GM12878 (cell line): ENCODE measurements at regions not wholly inside any gene's neighbourhood (a gene's known extent, or its start where the extent isn't known, plus 50 kb on each side); places are given as distances from the start of the nearest gene placed in this dataset.

ENCODE experiments used
- ATAC-seq: fragments of 200-7000 bp; cut with Tn5 transposase; 3 replicates; pipeline ENCODE4 v1.9.1; 2020; ENCODE audit warnings: mild to moderate bottlenecking, moderate library complexity
- BruUV-seq: library from RNA; stranded (reverse); fragments of 400-500 nt; replicated peaks from 2 replicates; lab custom pipeline; 2021; lab: Mats Ljungman, UMichigan
- CTCF ChIA-PET: fragments of 300-600 bp; sonication (Branson Sonifier 250); formaldehyde crosslinking; extraction: SDS; loops from one replicate; lab custom pipeline; 2021; ENCODE audit warnings: inconsistent platforms; lab: Yijun Ruan, JAX
- POLR2A ChIA-PET: fragments of 350-600 bp; formaldehyde crosslinking; extraction: SDS; loops from one replicate; lab custom pipeline; 2021; ENCODE audit warnings: inconsistent platforms; lab: Charles Lee
- RAD21 ChIA-PET: fragments of 300-600 bp; sonication (Branson Sonifier 250); formaldehyde crosslinking; loops from one replicate; lab custom pipeline; 2023; ENCODE audit warnings: antibody characterized with exemption; ENCODE audit not compliant: unreplicated experiment; lab: Charles Lee
- SMC1A ChIA-PET: fragments of 300-600 bp; sonication (Branson Sonifier 250); formaldehyde crosslinking; loops from one replicate; lab custom pipeline; 2023; ENCODE audit not compliant: unreplicated experiment, uncharacterized antibody; lab: Charles Lee
- DNase-seq: peaks from one replicate; pipeline ENCODE4 v3.0.0-alpha.2; 2011; ENCODE audit warnings: low read depth, low spot score
- FAIRE-seq: peaks from 3 replicates; lab custom pipeline; 2011; peaks lifted over from hg19 to GRCh38; lab: Jason Lieb, UNC
- H2AFZ ChIP-seq: 2 replicates; pipeline ENCODE4 v1.6.0; 2011; ENCODE audit warnings: low read depth, low read length, control low read depth; ENCODE audit not compliant: control insufficient read depth
- H3K27ac ChIP-seq: 2 replicates; pipeline ENCODE4 v1.5.1; 2011; ENCODE audit warnings: control low read depth; ENCODE audit not compliant: control insufficient read depth, insufficient read depth
- H3K27me3 ChIP-seq, 2 experiments: replicated peaks in 1 of 2; 2 replicates each; pipeline versions ENCODE4 v1.6.0 to v1.6.1; 2011; ENCODE audit warnings: low read length in 1 of 2; ENCODE audit not compliant: control insufficient read depth in 2 of 2, insufficient read depth in 2 of 2
- H3K36me3 ChIP-seq, 2 experiments: 2 replicates each; pipeline ENCODE4 v1.5.1; 2011; ENCODE audit warnings: low read length in 1 of 2; ENCODE audit not compliant: control insufficient read depth in 2 of 2, insufficient read depth in 2 of 2
- H3K4me1 ChIP-seq: 2 replicates; pipeline ENCODE4 v1.6.1; 2011; ENCODE audit warnings: mild to moderate bottlenecking, low read length, moderate library complexity, mixed read lengths; ENCODE audit not compliant: control insufficient read depth, insufficient read depth
- H3K4me2 ChIP-seq: 2 replicates; pipeline ENCODE4 v1.6.0; 2011; ENCODE audit warnings: control low read depth; ENCODE audit not compliant: control insufficient read depth, insufficient read depth
- H3K4me3 ChIP-seq: fragments of 200-600 bp; sonication (generic); 2 replicates; pipeline ENCODE4 v1.5.1; 2016
- H3K79me2 ChIP-seq: 2 replicates; pipeline ENCODE4 v1.6.0; 2011; ENCODE audit warnings: low read length; ENCODE audit not compliant: control insufficient read depth, insufficient read depth
- H3K9ac ChIP-seq: 2 replicates; pipeline ENCODE4 v1.8.0; 2011; ENCODE audit warnings: low read length, control low read depth, mixed read lengths; ENCODE audit not compliant: control insufficient read depth, insufficient read depth
- H3K9me3 ChIP-seq: replicated peaks from 3 replicates; pipeline ENCODE4 v1.5.1; 2011; ENCODE audit warnings: mild to moderate bottlenecking, low read length; ENCODE audit not compliant: control insufficient read depth, insufficient read depth
- H4K20me1 ChIP-seq: 2 replicates; pipeline ENCODE4 v1.6.0; 2011; ENCODE audit not compliant: control insufficient read depth, insufficient read depth
- ATF7 ChIP-seq: fragments of 450-650 bp; IDR thresholded peaks from 2 replicates; pipeline ENCODE4 v1.6.1; 2016; ENCODE audit warnings: low read depth, mild to moderate bottlenecking
- BHLHE40 ChIP-seq, 2 experiments: fragments of 450-650 bp in 1 of 2; IDR thresholded peaks; 2 replicates each; pipeline ENCODE4 v1.6.1; 2011 to 2017; ENCODE audit warnings: low read depth in 2 of 2, borderline replicate concordance in 1 of 2, improper control_type of control experiment in 1 of 2, low read length in 1 of 2, mild to moderate bottlenecking in 1 of 2
- E4F1 ChIP-seq: fragments of 450-650 bp; IDR thresholded peaks from 2 replicates; pipeline ENCODE4 v1.6.1; 2018; ENCODE audit warnings: borderline replicate concordance, mild to moderate bottlenecking; ENCODE audit not compliant: partially characterized antibody
- IKZF1 ChIP-seq: fragments of 450-650 bp; conservative IDR thresholded peaks from 2 replicates; pipeline ENCODE4 v1.6.1; 2017; ENCODE audit warnings: antibody characterized with exemption, mild to moderate bottlenecking
- PKNOX1 ChIP-seq: fragments of 450-650 bp; IDR thresholded peaks from 2 replicates; pipeline ENCODE4 v1.6.1; 2016; ENCODE audit warnings: mild to moderate bottlenecking
- TCF12 ChIP-seq: IDR thresholded peaks from 2 replicates; pipeline ENCODE4 v1.6.1; 2011; ENCODE audit warnings: low read depth, mild to moderate bottlenecking, low read length
- ZBTB40 ChIP-seq: fragments of 450-650 bp; IDR thresholded peaks from 2 replicates; pipeline ENCODE4 v1.6.1; 2016; ENCODE audit warnings: mild to moderate bottlenecking, moderate library complexity, borderline replicate concordance
- WGBS: methylation state at CpG from one replicate; pipeline ENCODE4 v1.1.6; 2016; ENCODE audit warnings: low lambda C conversion rate; ENCODE audit not compliant: insufficient replicate concordance, insufficient coverage; ENCODE audit errors: missing lambda C conversion rate; 5-methylcytosine and 5-hydroxymethylcytosine counted together
- in situ Hi-C: fragments of 300-500 bp; cut with MboI; formaldehyde crosslinking; loops from 9 replicates; pipeline ENCODE4 v1.14.3; 2018; ENCODE audit warnings: mixed read lengths
- intact Hi-C: fragments of 100-400 bp; cut with micrococcal nuclease; formaldehyde crosslinking; loops from one replicate; pipeline ENCODE4 v1.14.2; 2022; ENCODE audit not compliant: unreplicated experiment

GRCh38 chr21:43287795-43288755, 119.3 kb downstream of the CRYAA start (continued):
- no peak for TF ChIP-seq E4F1
- TF ChIP-seq, all 136 proteins: peak for 0

- ChIA-PET SMC1A (interaction anchor here (1.0 kb wide), 1 partner anchor 65 kb away, joined by 3 read pairs; no protein-coding TSS in a partner anchor), RAD21 (no interaction called here), CTCF (interaction anchor here (1.4 kb wide), 1 partner anchor 14 kb away, joined by 4 read pairs; no protein-coding TSS in a partner anchor), POLR2A (no interaction called here)
- in situ Hi-C loops (no loop called here), intact Hi-C loops (no loop called here)
- WGBS, result 65% methylated on average over 19 of the region's 19 CpGs
- no TSS peak for BruUV-seq
- H3K4me1 ChIP-seq, result peaks cover 8% of the 10 kb centered on the region
- no peak overlapping the region for H3K4me2 ChIP-seq
- no peaks in the 10 kb centered on the region for H3K36me3 ChIP-seq
- no peak overlapping the region for H3K4me3 ChIP-seq
- no peak overlapping the region for H3K9ac ChIP-seq
- H3K27ac ChIP-seq, result no peak overlapping the region
- no peaks in the 10 kb centered on the region; the same call in 2 of the 3 replicates for H3K9me3 ChIP-seq
- DNase-seq (peak; percentile 19), FAIRE-seq (no peak), ATAC-seq (peak; percentile 91)
- H3K79me2 ChIP-seq, result no peaks in the 10 kb centered on the region
- TF ChIP-seq TCF12 (peak; percentile 34; the same call in 1 of the 2 replicates), IKZF1 (peak; percentile 22; the same call in 1 of the 2 replicates), PKNOX1 (peak; percentile 18; the same call in 1 of the 2 replicates), ZBTB40 (no peak), ATF7 (peak; percentile 13; the same call in 1 of the 2 replicates), BHLHE40 (IDR thresholded peaks at IDR 0.05; ENCODE audit: borderline replicate concordance in 1 of 2, low read depth in 2 of 2, low read length in 1 of 2) (peak; percentile 42 to 87; a peak in 3 of 4 replicates)
- H3K27me3 ChIP-seq, result no peaks in the 10 kb centered on the region
- H4K20me1 ChIP-seq, result no peaks in the 10 kb centered on the region
- H2AFZ ChIP-seq, result no peak overlapping the region; the same call in 1 of the 2 replicates
Observed at GRCh38 chr21:43287111-43287760, 118.4 kb downstream of the CRYAA start.
